AG04450 (cell line): ENCODE measurements at regions not wholly inside any gene's neighbourhood (a gene's known extent, or its start where the extent isn't known, plus 50 kb on each side); places are given as distances from the start of the nearest gene placed in this dataset.
"Not testable (repeated sequence)": the region's sequence is repeated elsewhere in the genome, so short reads cannot be mapped to it uniquely, and the experiment has no call there.

Experiments used
- CTCF ChIA-PET: fragments of 300-600, 350-600 bp; formaldehyde crosslinking; extraction: SDS; loops from one replicate; lab custom pipeline; 2022; ENCODE audit warnings: antibody characterized with exemption, inconsistent platforms; lab: Charles Lee
- POLR2A ChIA-PET: fragments of 350-600 bp; formaldehyde crosslinking; extraction: SDS; loops from one replicate; lab custom pipeline; 2021; ENCODE audit warnings: antibody characterized with exemption, inconsistent platforms; lab: Yijun Ruan, JAX
- DNase-seq: peaks from one replicate; pipeline ENCODE4 v3.0.0-alpha.2; 2011; ENCODE audit warnings: low read depth, low spot score
- H3K27ac ChIP-seq: one replicate; pipeline ENCODE4 v1.5.1; 2012; ENCODE audit warnings: low read depth, low read length, control low read depth
- H3K27me3 ChIP-seq: one replicate; pipeline ENCODE4 v1.6.0; 2012; ENCODE audit warnings: low read length; ENCODE audit not compliant: control insufficient read depth, insufficient read depth
- H3K4me3 ChIP-seq: 2 replicates; pipeline ENCODE4 v1.5.1; 2011; ENCODE audit warnings: mild to moderate bottlenecking, low read depth, low read length, control low read depth
- H3K9me3 ChIP-seq: 2 replicates; pipeline ENCODE4 v1.5.1; 2012; ENCODE audit warnings: low read length; ENCODE audit not compliant: control insufficient read depth, insufficient read depth
- TF ChIP-seq, protein P1 (sequence below): IDR thresholded peaks from 2 replicates; pipeline ENCODE4 v1.5.1; 2011; ENCODE audit warnings: low read depth, low read length, control low read depth, inconsistent platforms

DNA sequence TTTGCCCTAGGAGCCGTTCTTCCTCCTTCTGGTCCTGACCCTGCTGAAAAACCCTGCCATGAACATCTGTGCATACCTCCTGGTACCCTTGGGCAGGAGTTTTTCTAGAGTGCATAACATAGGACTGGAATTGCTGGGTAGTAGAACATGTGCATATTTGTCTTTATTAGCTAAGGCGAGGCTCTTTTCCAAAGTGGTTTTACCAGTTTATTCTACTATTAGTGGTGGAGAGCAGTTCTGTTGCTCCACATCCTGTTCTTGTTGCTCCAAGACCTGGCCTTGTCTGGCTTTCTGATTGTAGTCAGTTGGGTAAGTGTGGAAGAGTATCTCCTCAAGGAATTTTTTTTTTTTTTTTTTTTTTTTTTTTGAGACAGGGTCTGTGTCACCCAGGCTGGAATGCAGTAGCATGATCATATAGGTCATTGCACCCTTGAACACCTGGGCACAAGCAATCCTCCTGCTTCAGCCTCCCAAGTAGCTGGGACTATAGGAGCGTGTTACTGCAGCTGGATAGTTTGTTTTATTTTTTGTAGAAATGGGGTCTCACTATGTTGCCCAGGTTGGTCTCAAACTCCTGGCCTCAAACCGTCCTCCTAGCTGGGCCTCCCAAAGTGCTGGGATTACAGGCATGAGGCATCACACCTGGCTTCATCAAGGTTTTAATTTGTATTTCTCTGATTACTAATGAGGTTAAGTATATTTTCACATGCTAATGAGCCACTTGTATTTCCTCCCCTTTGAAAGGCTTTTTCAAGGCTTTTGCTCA is 85.2 kb downstream of the SPRY4 start:
- H3K9me3 ChIP-seq, result peaks cover 4% of the 10 kb centered on the region; the same call in 1 of the 2 replicates
- DNase-seq, result no peak
- POLR2A ChIA-PET, result no interaction called here

DNA sequence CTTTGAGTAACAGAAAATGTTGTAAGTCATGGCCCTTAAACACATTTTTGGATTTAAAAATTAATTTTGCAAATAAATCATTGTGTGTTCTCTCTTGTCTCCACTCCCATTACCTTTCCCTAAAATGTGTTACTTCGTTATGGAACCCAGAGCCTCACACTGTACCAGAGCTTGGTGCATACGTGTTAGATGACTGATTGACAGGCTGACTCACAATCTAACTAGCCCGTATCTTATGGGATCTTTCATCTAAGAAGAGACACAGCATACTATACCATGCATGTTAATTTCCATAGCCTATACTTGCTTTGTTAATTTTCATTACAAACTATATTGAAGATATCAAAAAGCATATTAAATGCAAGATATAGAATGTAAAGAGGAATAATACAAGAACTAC is 87.1 kb downstream of the SPRY4 start:
- TF ChIP-seq, protein P1, sequence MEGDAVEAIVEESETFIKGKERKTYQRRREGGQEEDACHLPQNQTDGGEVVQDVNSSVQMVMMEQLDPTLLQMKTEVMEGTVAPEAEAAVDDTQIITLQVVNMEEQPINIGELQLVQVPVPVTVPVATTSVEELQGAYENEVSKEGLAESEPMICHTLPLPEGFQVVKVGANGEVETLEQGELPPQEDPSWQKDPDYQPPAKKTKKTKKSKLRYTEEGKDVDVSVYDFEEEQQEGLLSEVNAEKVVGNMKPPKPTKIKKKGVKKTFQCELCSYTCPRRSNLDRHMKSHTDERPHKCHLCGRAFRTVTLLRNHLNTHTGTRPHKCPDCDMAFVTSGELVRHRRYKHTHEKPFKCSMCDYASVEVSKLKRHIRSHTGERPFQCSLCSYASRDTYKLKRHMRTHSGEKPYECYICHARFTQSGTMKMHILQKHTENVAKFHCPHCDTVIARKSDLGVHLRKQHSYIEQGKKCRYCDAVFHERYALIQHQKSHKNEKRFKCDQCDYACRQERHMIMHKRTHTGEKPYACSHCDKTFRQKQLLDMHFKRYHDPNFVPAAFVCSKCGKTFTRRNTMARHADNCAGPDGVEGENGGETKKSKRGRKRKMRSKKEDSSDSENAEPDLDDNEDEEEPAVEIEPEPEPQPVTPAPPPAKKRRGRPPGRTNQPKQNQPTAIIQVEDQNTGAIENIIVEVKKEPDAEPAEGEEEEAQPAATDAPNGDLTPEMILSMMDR, result no peak
- no peaks in the 10 kb centered on the region for H3K27me3 ChIP-seq
- H3K4me3 ChIP-seq, result no peak overlapping the region
- ChIA-PET CTCF (no interaction called here), POLR2A (no interaction called here)
- H3K27ac ChIP-seq, result no peak overlapping the region
- H3K9me3 ChIP-seq, result peaks cover 4% of the 10 kb centered on the region; the same call in 1 of the 2 replicates
- no peak for DNase-seq

More for the DNA sequence above, 85.2 kb downstream of the SPRY4 start:
- Histone ChIP-seq H3K4me3 (no peak overlapping the region), H3K27ac (no peak overlapping the region), H3K27me3 (no peaks in the 10 kb centered on the region)
- CTCF ChIA-PET, result interaction anchor here (0.7 to 1.3 kb wide), 2 partner anchors 15 to 76 kb away, joined by 3 to 13 read pairs; no protein-coding TSS in a partner anchor
- TF ChIP-seq, protein P1, result no peak

DNA sequence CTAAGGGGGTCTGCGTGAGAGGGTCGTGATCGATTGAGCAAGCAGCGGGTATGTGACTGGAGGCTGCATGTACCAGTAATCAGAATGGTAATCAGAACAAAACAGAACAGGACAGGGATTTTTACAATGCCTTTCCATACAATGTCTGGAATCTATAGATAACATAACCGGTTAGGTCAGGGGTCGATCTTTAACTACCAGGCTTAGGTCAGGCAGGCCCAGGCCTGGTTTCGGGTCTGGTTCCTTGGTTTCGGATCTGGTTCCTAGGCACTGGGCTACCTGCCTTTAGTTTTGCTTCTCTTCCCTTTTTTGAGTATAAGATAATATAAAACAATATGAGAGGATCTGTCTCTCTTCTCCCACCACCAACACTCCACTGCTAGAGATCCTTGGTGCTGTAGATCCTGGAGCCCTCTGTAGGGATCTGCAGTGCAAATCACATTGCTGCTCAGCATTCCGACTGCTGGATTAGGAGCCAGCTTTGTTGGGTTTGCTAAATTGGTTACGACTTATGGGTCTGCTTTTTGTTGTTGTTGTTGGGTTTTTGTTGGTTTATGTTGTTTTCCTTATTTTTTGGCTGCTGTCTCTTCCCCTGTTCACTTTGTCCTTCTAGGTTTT is 88.0 kb downstream of the SPRY4 start:
- H3K4me3 ChIP-seq, H3K27ac ChIP-seq, H3K27me3 ChIP-seq, DNase-seq, POLR2A ChIA-PET, CTCF ChIA-PET, H3K9me3 ChIP-seq: not testable (repeated sequence)

DNA sequence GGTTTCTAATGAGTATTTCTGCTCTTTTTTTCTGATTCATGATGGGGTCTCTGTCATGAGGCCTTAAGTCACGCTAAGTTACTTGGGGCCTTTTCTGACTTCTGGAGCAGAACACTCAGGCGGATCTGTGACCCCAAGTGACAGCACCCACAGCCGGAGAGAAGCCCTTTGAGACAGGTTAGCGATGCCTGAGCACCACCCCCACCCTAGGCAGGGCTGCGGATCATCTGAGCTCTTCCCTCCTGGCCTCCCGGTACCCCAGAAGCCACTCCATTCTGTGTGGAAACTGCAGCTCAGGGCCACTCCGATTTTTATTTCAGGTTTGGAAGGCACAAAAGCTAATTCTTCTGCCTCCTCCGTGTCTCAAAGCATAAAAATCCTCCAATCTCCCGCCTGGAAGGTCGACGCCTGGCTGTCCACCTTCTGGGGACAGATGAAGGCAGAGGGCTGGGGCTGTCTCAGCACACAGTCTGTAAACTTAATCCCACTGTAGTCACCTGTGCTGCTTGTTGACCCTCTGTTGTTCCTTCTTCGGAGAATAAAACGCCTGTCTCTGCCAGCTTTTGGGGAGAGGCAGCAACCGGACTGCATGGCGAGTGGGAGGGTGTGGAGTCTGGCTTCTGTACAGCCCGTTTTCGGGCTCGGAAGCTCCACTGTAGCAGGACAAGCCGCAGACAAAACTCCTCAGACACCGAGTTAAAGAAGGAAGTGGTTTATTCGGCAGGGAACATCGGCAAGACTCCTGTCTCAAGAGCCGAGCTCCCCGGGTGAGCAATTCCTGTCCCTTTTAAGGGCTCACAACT is 88.8 kb downstream of the SPRY4 start:
- Histone ChIP-seq H3K27ac (no peak overlapping the region), H3K27me3 (peaks cover 4% of the 10 kb centered on the region), H3K4me3 (no peak overlapping the region), H3K9me3 (no peaks in the 10 kb centered on the region)
- no peak for DNase-seq
- TF ChIP-seq, protein P1, result no peak
- ChIA-PET CTCF (interaction anchor here (0.5 to 2.1 kb wide), 2 partner anchors 449 to 478 kb away, joined by 3 to 6 read pairs; no protein-coding TSS in a partner anchor), POLR2A (no interaction called here)

DNA sequence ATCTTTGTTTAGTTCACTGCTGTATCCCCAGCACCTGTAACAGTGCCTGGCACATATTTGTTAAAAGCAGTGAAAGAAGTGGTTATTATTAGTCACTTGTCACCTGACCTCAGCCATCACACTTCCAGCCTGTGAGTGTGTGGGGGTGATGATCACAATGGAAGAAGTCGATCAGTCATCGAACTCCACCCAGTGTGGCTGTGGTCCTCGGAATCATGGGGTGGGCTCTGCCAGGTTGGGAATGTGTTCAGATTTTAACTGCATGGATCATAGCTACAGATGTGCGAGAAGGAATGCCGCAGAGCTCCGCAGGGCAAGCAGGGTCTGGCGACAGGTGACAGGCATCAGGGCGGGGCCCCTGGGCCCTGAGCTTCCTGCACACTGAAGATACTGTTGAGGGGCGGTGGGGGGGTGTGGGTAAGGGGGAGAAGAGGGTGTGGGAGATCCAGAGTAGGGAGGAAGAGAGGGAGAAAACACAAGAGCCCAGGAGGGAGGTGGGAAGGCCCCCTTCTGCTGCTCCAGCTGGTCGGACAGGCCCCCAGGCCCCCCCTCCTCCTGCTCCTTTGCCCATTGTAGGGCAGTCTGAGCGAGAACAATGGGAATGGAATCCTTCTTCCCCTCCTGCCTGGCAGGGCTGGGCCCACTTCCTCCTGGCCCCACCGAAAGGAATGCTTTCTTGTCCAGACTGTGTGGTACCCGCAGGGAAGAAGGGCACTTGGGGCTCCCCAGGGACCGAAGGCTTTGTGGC is 89.6 kb downstream of the SPRY4 start:
- no peak for DNase-seq
- TF ChIP-seq, protein P1, result no peak
- H3K27ac ChIP-seq, result no peak overlapping the region
- ChIA-PET CTCF (interaction anchor here (0.5 to 2.1 kb wide), 2 partner anchors 448 to 479 kb away, joined by 3 to 6 read pairs; no protein-coding TSS in a partner anchor), POLR2A (no interaction called here)
- H3K27me3 ChIP-seq, result peaks cover 4% of the 10 kb centered on the region
- H3K4me3 ChIP-seq, result no peak overlapping the region
- H3K9me3 ChIP-seq, result no peaks in the 10 kb centered on the region
